ENCODE measurements at regions not wholly inside any gene's neighbourhood (a gene's known extent, or its start where the extent isn't known, plus 50 kb on each side); places are given as distances from the start of the nearest gene placed in this dataset.
A peak's percentile ranks its signal among the peaks of the same experiment; 100 is the strongest.
"Not testable (repeated sequence)": the region's sequence is repeated elsewhere in the genome, so short reads cannot be mapped to it uniquely, and the experiment has no call there.

- peak; percentile 84 for DNase-seq
These were observed 293.3 kb upstream of the KLF14 start for GRCh38 chr7:131027287-131027773.

- DNase-seq: no peak
These were observed 294.3 kb upstream of the KLF14 start for GRCh38 chr7:131028295-131028694.

GRCh38 chr7:131029002-131029401, 295.0 kb upstream of the KLF14 start:
- no peak for DNase-seq

GRCh38 chr7:131031099-131031868, 296.4 kb upstream of the MKLN1 start:
- no peak for DNase-seq

- DNase-seq: no peak
These were observed 294.9 kb upstream of the MKLN1 start for GRCh38 chr7:131032786-131033185.

- peak; percentile 43 for DNase-seq
These were observed 293.4 kb upstream of the MKLN1 start for GRCh38 chr7:131034166-131034881.

- DNase-seq: no peak
These were observed 292.4 kb upstream of the MKLN1 start for GRCh38 chr7:131035088-131035770.

GRCh38 chr7:131038153-131038552, 289.5 kb upstream of the MKLN1 start:
- no peak for DNase-seq

- DNase-seq: no peak
These were observed 288.3 kb upstream of the MKLN1 start for GRCh38 chr7:131039355-131039762.

GRCh38 chr7:131039836-131040235, 287.8 kb upstream of the MKLN1 start:
- DNase-seq: no peak

GRCh38 chr7:131040467-131040932, 287.2 kb upstream of the MKLN1 start:
- peak; percentile 85 for DNase-seq

- DNase-seq: not testable (repeated sequence)
These were observed 286.5 kb upstream of the MKLN1 start for GRCh38 chr7:131041012-131041695.

- DNase-seq: no peak
These were observed 285.2 kb upstream of the MKLN1 start for GRCh38 chr7:131042269-131043160.

GRCh38 chr7:131045526-131045925, 282.1 kb upstream of the MKLN1 start:
- DNase-seq: no peak

- DNase-seq: no peak
These were observed 281.4 kb upstream of the MKLN1 start for GRCh38 chr7:131046246-131046645.

- no peak for DNase-seq
These were observed 279.9 kb upstream of the MKLN1 start for GRCh38 chr7:131047651-131048304.

- no peak for DNase-seq
These were observed 276.4 kb upstream of the MKLN1 start for GRCh38 chr7:131051304-131051703.

GRCh38 chr7:131052285-131052904, 275.3 kb upstream of the MKLN1 start:
- DNase-seq: peak; percentile 67

- no peak for DNase-seq
These were observed 271.7 kb upstream of the MKLN1 start for GRCh38 chr7:131056007-131056406.

- peak; percentile 85 for DNase-seq
These were observed 270.5 kb upstream of the MKLN1 start for GRCh38 chr7:131057015-131057793.

All from hematopoietic multipotent progenitor cell treated with erythropoietin and hydrocortisone succinate and interleukin-3 and kit ligand, for 4 days (in vitro differentiated cells).